WERI-Rb-1 (cell line): ENCODE measurements at regions not wholly inside any gene's neighbourhood (a gene's known extent, or its start where the extent isn't known, plus 50 kb on each side); places are given as distances from the start of the nearest gene placed in this dataset.

ENCODE experiments used
- DNase-seq: peaks from one replicate; pipeline ENCODE4 v3.0.0-alpha.2; 2020
- H3K27ac ChIP-seq: fragments of 250-450 bp; sonication (Bioruptor Pico); 2 replicates; pipeline ENCODE4 v1.5.1; 2020; ENCODE audit warnings: mild to moderate bottlenecking, moderate library complexity
- H3K27me3 ChIP-seq: fragments of 250-450 bp; sonication (Bioruptor Pico); 2 replicates; pipeline ENCODE4 v1.5.1; 2021; ENCODE audit warnings: mild to moderate bottlenecking, low read depth, moderate library complexity; ENCODE audit not compliant: insufficient read depth, severe bottlenecking
- H3K36me3 ChIP-seq: fragments of 250-450 bp; sonication (Bioruptor Pico); 2 replicates; pipeline ENCODE4 v1.5.1; 2020; ENCODE audit warnings: mild to moderate bottlenecking, moderate library complexity
- H3K4me3 ChIP-seq: 2 replicates; pipeline ENCODE4 v1.5.1; 2011; ENCODE audit warnings: low read depth, mild to moderate bottlenecking, control low read depth, low read length
- H3K9me3 ChIP-seq: fragments of 250-450 bp; sonication (Bioruptor Pico); 2 replicates; pipeline ENCODE4 v1.5.1; 2021; ENCODE audit warnings: mild to moderate bottlenecking, moderate library complexity; ENCODE audit not compliant: severe bottlenecking
- TF ChIP-seq, protein P1 (sequence below): IDR thresholded peaks from 2 replicates; pipeline ENCODE4 v1.5.1; 2011; ENCODE audit warnings: low read depth, mild to moderate bottlenecking, control low read depth, inconsistent platforms, low read length

DNA sequence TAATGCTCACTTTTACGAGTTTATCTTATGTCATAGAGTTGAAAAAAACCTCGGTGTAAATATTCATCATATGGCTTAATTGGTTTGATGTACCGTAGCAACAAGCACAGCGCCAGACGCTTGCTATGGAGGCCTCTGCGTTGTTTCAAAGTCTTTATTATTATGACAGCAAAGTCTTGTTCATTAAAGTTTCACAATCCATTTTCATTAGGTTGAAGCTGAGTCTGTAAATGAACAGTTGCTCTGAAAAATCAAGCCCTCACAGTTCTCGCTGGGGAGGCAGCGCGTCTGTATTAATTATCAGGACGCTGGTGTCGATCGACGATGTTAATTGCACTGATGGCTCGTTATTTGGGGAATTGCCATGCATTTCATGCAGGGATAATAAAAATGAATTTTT is 185.6 kb downstream of the INSC start:
- no peak for DNase-seq
- H3K4me3 ChIP-seq, result no peak overlapping the region
- TF ChIP-seq, protein P1, sequence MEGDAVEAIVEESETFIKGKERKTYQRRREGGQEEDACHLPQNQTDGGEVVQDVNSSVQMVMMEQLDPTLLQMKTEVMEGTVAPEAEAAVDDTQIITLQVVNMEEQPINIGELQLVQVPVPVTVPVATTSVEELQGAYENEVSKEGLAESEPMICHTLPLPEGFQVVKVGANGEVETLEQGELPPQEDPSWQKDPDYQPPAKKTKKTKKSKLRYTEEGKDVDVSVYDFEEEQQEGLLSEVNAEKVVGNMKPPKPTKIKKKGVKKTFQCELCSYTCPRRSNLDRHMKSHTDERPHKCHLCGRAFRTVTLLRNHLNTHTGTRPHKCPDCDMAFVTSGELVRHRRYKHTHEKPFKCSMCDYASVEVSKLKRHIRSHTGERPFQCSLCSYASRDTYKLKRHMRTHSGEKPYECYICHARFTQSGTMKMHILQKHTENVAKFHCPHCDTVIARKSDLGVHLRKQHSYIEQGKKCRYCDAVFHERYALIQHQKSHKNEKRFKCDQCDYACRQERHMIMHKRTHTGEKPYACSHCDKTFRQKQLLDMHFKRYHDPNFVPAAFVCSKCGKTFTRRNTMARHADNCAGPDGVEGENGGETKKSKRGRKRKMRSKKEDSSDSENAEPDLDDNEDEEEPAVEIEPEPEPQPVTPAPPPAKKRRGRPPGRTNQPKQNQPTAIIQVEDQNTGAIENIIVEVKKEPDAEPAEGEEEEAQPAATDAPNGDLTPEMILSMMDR, result no peak

DNA sequence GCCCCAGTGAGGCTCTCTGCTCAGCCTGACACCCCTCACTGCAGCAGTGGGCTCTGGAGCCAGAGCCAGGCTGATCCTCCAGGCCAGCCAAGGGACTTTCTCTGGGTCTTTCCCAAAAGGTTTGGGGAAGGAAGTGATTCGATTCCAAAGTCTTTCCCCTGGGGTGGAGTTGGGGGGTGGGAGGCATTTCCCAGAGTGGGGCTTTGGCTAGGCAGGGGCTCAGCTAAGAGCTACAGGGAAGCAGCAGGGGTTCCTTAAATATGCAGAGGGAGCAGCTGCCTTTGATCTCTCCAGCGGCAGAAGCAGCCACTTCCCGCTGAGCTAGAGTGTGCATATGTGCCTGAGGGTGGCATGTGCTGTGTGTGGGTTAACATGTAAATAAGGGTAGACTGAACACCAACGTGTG is 192.9 kb downstream of the INSC start:
- no peaks in the 10 kb centered on the region for H3K36me3 ChIP-seq
- H3K27ac ChIP-seq, result no peak overlapping the region
- H3K4me3 ChIP-seq, result no peak overlapping the region
- TF ChIP-seq, protein P1, result no peak
- H3K9me3 ChIP-seq, result no peaks in the 10 kb centered on the region
- no peak for DNase-seq
- H3K27me3 ChIP-seq, result no peaks in the 10 kb centered on the region

More for the DNA sequence above, 185.6 kb downstream of the INSC start:
- Histone ChIP-seq H3K27me3 (no peaks in the 10 kb centered on the region), H3K36me3 (no peaks in the 10 kb centered on the region), H3K27ac (no peak overlapping the region), H3K9me3 (peaks cover 2% of the 10 kb centered on the region)

DNA sequence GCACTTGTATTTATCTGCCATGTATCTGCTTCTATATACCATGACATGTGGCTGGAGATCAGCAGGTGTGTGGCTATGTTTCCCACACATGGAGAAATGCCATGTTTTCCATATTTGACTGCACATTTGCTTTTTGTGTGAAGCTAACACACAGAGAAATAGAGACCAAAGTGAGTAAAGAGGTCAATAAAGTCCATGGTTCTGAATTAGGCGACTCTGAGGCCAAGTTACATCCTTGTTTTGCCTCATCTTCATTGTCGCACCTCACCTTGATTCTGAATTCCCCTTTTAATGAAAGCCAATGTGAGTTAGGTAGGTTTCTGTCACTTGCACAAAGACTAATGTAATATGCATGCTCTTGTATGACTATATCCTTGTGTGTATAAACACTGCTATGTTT is 194.1 kb downstream of the INSC start:
- H3K9me3 ChIP-seq, result no peaks in the 10 kb centered on the region
- no peak for DNase-seq
- no peak overlapping the region for H3K27ac ChIP-seq
- TF ChIP-seq, protein P1, result no peak
- no peak overlapping the region for H3K4me3 ChIP-seq
- no peaks in the 10 kb centered on the region for H3K27me3 ChIP-seq
- H3K36me3 ChIP-seq, result no peaks in the 10 kb centered on the region

DNA sequence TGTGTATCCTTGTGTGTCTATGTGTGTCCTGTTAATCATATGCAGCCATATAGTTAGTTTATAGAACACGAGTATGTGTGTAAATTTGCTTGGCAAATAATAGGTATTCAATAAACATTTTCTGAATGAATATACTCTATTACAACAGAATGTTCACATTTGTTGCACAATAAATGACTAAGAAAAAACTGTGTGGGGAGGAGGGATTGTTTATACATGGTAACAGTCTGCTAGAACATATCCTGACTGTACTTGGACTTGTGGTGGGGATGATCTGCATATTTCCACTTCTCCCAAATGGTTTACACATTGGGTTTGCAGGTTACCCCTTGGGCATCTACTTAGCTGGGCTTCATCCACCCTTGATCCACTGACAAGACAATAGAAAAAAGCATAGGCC is 194.6 kb downstream of the INSC start:
- Histone ChIP-seq H3K27ac (no peak overlapping the region), H3K4me3 (no peak overlapping the region), H3K36me3 (no peaks in the 10 kb centered on the region), H3K9me3 (no peaks in the 10 kb centered on the region), H3K27me3 (no peaks in the 10 kb centered on the region)
- TF ChIP-seq, protein P1, result no peak
- no peak for DNase-seq

DNA sequence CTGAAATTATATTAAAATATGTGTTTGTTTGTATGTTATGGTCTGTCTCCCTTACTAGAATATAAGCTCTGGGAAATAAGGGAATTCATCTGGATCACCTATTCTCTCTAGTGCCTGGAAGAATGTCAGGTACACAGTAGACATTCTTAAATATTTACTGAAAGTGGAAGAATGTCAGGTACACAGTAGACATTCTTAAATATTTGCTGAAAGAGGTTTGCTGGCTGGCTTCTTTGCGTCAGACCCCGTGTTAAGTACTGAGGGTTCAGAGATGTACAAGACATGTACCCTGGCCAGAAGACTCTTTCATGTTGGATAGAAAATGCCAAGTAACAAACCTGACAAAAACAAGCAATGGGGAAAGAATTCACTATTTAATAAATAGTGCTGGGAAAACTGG is 199.1 kb downstream of the INSC start:
- Histone ChIP-seq H3K27me3 (no peaks in the 10 kb centered on the region), H3K36me3 (no peaks in the 10 kb centered on the region), H3K9me3 (peaks cover 4% of the 10 kb centered on the region), H3K4me3 (no peak overlapping the region), H3K27ac (no peak overlapping the region)
- TF ChIP-seq, protein P1, result no peak
- DNase-seq, result no peak

DNA sequence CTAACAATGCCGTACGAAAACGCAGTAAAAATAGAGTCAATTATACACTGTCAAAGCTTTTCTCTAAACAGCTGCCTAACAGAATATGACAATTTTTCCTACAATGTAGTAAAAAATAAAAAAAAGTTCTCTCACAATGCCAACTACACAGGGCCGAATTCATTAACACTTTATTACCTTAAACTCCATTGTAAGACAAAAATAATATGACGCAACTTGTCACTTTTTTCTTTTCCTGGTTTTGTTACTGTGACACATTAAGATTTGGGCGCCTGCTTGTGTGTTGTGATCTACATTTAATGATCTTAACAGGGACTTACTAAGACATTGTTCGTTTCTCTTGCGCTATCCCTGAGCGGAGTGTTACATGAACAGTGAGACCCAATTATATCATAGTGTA is 204.1 kb downstream of the INSC start:
- TF ChIP-seq, protein P1, result no peak
- Histone ChIP-seq H3K36me3 (no peaks in the 10 kb centered on the region), H3K27me3 (no peaks in the 10 kb centered on the region), H3K4me3 (no peak overlapping the region), H3K27ac (no peak overlapping the region), H3K9me3 (peaks cover 4% of the 10 kb centered on the region)
- no peak for DNase-seq
